ENCODE measurements at regions not wholly inside any gene's neighbourhood (a gene's known extent, or its start where the extent isn't known, plus 50 kb on each side); places are given as distances from the start of the nearest gene placed in this dataset.

DNA sequence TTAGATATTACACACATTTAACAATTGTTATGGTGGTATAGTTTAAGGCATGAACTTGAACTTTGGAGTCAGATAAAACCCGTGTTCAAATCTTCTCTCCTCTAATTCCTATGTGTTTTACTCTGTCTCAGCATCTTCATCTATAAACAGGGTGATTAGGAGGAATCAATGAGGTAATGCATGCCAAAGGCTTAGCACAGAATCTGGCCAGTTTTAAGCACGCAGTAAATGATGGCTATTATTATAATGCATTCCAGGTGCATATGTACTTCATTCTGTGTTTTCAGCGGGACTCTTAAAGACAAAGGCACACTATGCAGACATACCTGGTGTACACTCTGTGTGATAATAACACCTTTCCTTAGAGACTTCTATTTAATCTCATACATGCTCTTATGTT, 88.0 kb upstream of the FRY start:
- Histone ChIP-seq H3K4me3 (replicated peaks in 1 of 3; ENCODE audit: insufficient read depth in 1 of 3, low read depth in 2 of 3, low read length in 3 of 3) (no peak overlapping the region), H3K4me1 (ENCODE audit: insufficient read depth, low read length) (no peaks in the 10 kb centered on the region), H4K20me1 (ENCODE audit: insufficient read depth, low read length) (no peaks in the 10 kb centered on the region), H3K27ac (ENCODE audit: extremely low read length, insufficient read depth, low read length) (no peak overlapping the region), H3K27me3 (ENCODE audit: control insufficient read depth in 1 of 2, insufficient read depth in 2 of 2, low read length in 2 of 2) (peaks cover 0 to 4% of the 10 kb centered on the region in 2 experiments; a peak in 1 of 5 replicates), H3K79me2 (ENCODE audit: insufficient read depth, low read length) (no peaks in the 10 kb centered on the region), H3K36me3 (replicated peaks in 1 of 2; ENCODE audit: control insufficient read depth in 1 of 2, insufficient read depth in 2 of 2, low read length in 2 of 2) (no peaks in the 10 kb centered on the region), H2AFZ (ENCODE audit: low read length) (no peak overlapping the region), H3K4me2 (ENCODE audit: low read depth, low read length) (no peak overlapping the region), H3K9ac (ENCODE audit: insufficient read depth, low read depth, low read length) (no peak overlapping the region), H3K9me3 (ENCODE audit: low read length) (no peaks in the 10 kb centered on the region)
- intact Hi-C loops (cut with micrococcal nuclease; ENCODE audit: unreplicated experiment): no loop called here
- in situ Hi-C loops (cut with HindIII; ENCODE audit: extremely low pct_ligation_motif_present, low pct_unique_long_range_greater_than_20kb): no loop called here
- ATAC-seq: no peak
- DNase-seq (ENCODE audit: low spot score): no peak
- TF ChIP-seq ZNF431 (CRISPR knock-in tag; IDR thresholded peaks at IDR 0.05; ENCODE audit: borderline replicate concordance, low read depth): no peak
- TF ChIP-seq, protein P1, sequence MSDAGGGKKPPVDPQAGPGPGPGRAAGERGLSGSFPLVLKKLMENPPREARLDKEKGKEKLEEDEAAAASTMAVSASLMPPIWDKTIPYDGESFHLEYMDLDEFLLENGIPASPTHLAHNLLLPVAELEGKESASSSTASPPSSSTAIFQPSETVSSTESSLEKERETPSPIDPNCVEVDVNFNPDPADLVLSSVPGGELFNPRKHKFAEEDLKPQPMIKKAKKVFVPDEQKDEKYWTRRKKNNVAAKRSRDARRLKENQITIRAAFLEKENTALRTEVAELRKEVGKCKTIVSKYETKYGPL (CRISPR knock-in tag; IDR thresholded peaks at IDR 0.05): no peak
- TF ChIP-seq, protein P2, sequence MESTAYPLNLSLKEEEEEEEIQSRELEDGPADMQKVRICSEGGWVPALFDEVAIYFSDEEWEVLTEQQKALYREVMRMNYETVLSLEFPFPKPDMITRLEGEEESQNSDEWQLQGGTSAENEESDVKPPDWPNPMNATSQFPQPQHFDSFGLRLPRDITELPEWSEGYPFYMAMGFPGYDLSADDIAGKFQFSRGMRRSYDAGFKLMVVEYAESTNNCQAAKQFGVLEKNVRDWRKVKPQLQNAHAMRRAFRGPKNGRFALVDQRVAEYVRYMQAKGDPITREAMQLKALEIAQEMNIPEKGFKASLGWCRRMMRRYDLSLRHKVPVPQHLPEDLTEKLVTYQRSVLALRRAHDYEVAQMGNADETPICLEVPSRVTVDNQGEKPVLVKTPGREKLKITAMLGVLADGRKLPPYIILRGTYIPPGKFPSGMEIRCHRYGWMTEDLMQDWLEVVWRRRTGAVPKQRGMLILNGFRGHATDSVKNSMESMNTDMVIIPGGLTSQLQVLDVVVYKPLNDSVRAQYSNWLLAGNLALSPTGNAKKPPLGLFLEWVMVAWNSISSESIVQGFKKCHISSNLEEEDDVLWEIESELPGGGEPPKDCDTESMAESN (CRISPR knock-in tag; conservative IDR thresholded peaks at IDR 0.05): no peak
- TF ChIP-seq BCL3 (CRISPR knock-in tag; IDR thresholded peaks at IDR 0.05): no peak
- no peak for FAIRE-seq
- no TSS peak for BruUV-seq (replicated peaks)
- 39% methylated on average over 3 of the region's 3 CpGs for WGBS (ENCODE audit: low lambda C conversion rate)
- ChIA-PET CTCF (ENCODE audit: low intra/inter-chr PET ratio, low total read pairs) (no interaction called here), POLR2A (no interaction called here)
